ENCODE measurements at regions not wholly inside any gene's neighbourhood (a gene's known extent, or its start where the extent isn't known, plus 50 kb on each side); places are given as distances from the start of the nearest gene placed in this dataset.

GRCh38 chr6:106017454-106017853, 68.7 kb upstream of the PRDM1 start:
- CTCF ChIA-PET, result no interaction called here
- intact Hi-C loops (cut with DNase I, micrococcal nuclease), result no loop called here
- Histone ChIP-seq H3K36me3 (ENCODE audit: insufficient read depth, low read length) (no peaks in the 10 kb centered on the region), H3K9me3 (ENCODE audit: control insufficient read depth in 1 of 2, insufficient read depth in 1 of 2, low read length in 2 of 2) (no peaks in the 10 kb centered on the region), H3K4me3 (ENCODE audit: low read length) (no peak overlapping the region), H3K27ac (ENCODE audit: low read depth in 1 of 2, low read length in 2 of 2) (no peak overlapping the region), H3K4me1 (ENCODE audit: insufficient read depth, low read length) (no peaks in the 10 kb centered on the region), H3K27me3 (ENCODE audit: control insufficient read depth in 1 of 2, insufficient read depth in 2 of 2, low read length in 2 of 2) (no peaks in the 10 kb centered on the region)
- Mint-ChIP-seq H3K9me3 (no peaks in the 10 kb centered on the region), H3K27me3 (peaks cover 9% of the 10 kb centered on the region), H3K36me3 (ENCODE audit: low read depth) (no peaks in the 10 kb centered on the region), H3K4me1 (ENCODE audit: low read depth) (no peaks in the 10 kb centered on the region), H3K4me3 (no peak overlapping the region), H3K27ac (no peak overlapping the region)
- POLR2A ChIA-PET, result no interaction called here
- DNase-seq (no peak), ATAC-seq (ENCODE audit: poor library complexity) (no peak)
- TF ChIP-seq CTCF (IDR thresholded peaks at IDR 0.05), result no peak

GRCh38 chr6:106014955-106015354, 71.2 kb upstream of the PRDM1 start:
- no peak for DNase-seq
- no peaks in the 10 kb centered on the region for H3K27me3 ChIP-seq (ENCODE audit: control insufficient read depth in 1 of 2, insufficient read depth in 2 of 2, low read length in 2 of 2)
- no peak overlapping the region for H3K4me3 ChIP-seq (ENCODE audit: low read length)
- Mint-ChIP-seq H3K4me1 (ENCODE audit: low read depth) (no peaks in the 10 kb centered on the region), H3K36me3 (ENCODE audit: low read depth) (no peaks in the 10 kb centered on the region), H3K27ac (no peak overlapping the region), H3K4me3 (no peak overlapping the region), H3K27me3 (peaks cover 9% of the 10 kb centered on the region), H3K9me3 (no peaks in the 10 kb centered on the region)
- H3K36me3 ChIP-seq (ENCODE audit: insufficient read depth, low read length), result no peaks in the 10 kb centered on the region
- ATAC-seq (ENCODE audit: poor library complexity), result no peak
- no peaks in the 10 kb centered on the region for H3K4me1 ChIP-seq (ENCODE audit: insufficient read depth, low read length)
- no peaks in the 10 kb centered on the region for H3K9me3 ChIP-seq (ENCODE audit: control insufficient read depth in 1 of 2, insufficient read depth in 1 of 2, low read length in 2 of 2)
- no peak overlapping the region for H3K27ac ChIP-seq (ENCODE audit: low read depth in 1 of 2, low read length in 2 of 2)
- intact Hi-C loops (cut with DNase I, micrococcal nuclease), result no loop called here
- POLR2A ChIA-PET, result no interaction called here
- no peak for TF ChIP-seq CTCF (IDR thresholded peaks at IDR 0.05)
- CTCF ChIA-PET, result interaction anchor here (1.0 to 1.4 kb wide), 2 partner anchors 23 to 209 kb away, joined by 3 to 4 read pairs; no protein-coding TSS in a partner anchor

GRCh38 chr6:106011476-106011875, 74.7 kb upstream of the PRDM1 start:
- no peak for ATAC-seq (ENCODE audit: poor library complexity)
- no peak overlapping the region for H3K27ac Mint-ChIP-seq
- no peaks in the 10 kb centered on the region for H3K4me1 Mint-ChIP-seq (ENCODE audit: low read depth)
- no peaks in the 10 kb centered on the region for H3K36me3 ChIP-seq (ENCODE audit: insufficient read depth, low read length)
- no peak overlapping the region for H3K27ac ChIP-seq (ENCODE audit: low read depth in 1 of 2, low read length in 2 of 2)
- no peak overlapping the region for H3K4me3 Mint-ChIP-seq
- H3K27me3 Mint-ChIP-seq, result peaks cover 21% of the 10 kb centered on the region
- no peak for TF ChIP-seq CTCF (IDR thresholded peaks at IDR 0.05)
- ChIA-PET POLR2A (no interaction called here), CTCF (no interaction called here)
- H3K4me1 ChIP-seq (ENCODE audit: insufficient read depth, low read length), result no peaks in the 10 kb centered on the region
- no peak overlapping the region for H3K4me3 ChIP-seq (ENCODE audit: low read length)
- intact Hi-C loops (cut with DNase I, micrococcal nuclease), result no loop called here
- H3K9me3 ChIP-seq (ENCODE audit: control insufficient read depth in 1 of 2, insufficient read depth in 1 of 2, low read length in 2 of 2), result no peaks in the 10 kb centered on the region
- no peak for DNase-seq
- no peaks in the 10 kb centered on the region for H3K27me3 ChIP-seq (ENCODE audit: control insufficient read depth in 1 of 2, insufficient read depth in 2 of 2, low read length in 2 of 2)
- no peaks in the 10 kb centered on the region for H3K36me3 Mint-ChIP-seq (ENCODE audit: low read depth)
- no peaks in the 10 kb centered on the region for H3K9me3 Mint-ChIP-seq
